ENCODE measurements at regions not wholly inside any gene's neighbourhood (a gene's known extent, or its start where the extent isn't known, plus 50 kb on each side); places are given as distances from the start of the nearest gene placed in this dataset.

DNA sequence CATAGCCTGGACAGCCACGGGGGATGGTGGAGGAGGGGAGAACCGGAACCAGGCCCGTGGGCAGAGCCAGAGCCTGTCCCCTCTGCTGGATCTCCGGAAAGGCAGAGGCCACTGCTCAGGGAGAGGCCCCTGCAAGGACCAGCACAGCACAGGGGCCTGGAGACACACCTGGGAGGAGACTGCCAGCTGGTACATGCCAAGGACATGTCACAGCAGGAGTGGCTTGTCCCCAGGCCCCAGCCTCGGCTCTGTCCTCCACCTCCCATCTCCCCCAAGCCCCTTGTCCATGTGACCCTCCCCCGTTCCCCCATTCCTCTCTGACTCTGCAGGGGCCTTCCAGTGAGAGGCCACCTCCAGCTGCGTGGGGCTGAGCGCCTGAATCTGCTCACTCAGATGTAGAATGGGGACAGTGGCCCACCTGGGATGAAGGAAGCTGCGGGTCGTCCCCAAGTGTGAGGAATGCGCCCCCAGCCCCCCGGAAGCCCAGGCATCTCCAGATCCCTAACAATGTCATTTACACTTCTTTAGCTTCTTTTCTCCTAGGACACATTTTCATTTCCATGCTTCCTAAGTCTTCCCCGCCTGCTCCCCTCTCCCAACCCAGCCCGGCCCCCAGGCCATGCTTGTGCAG lies 349.6 kb upstream of the IRX2 start:
- TF ChIP-seq, protein P1, sequence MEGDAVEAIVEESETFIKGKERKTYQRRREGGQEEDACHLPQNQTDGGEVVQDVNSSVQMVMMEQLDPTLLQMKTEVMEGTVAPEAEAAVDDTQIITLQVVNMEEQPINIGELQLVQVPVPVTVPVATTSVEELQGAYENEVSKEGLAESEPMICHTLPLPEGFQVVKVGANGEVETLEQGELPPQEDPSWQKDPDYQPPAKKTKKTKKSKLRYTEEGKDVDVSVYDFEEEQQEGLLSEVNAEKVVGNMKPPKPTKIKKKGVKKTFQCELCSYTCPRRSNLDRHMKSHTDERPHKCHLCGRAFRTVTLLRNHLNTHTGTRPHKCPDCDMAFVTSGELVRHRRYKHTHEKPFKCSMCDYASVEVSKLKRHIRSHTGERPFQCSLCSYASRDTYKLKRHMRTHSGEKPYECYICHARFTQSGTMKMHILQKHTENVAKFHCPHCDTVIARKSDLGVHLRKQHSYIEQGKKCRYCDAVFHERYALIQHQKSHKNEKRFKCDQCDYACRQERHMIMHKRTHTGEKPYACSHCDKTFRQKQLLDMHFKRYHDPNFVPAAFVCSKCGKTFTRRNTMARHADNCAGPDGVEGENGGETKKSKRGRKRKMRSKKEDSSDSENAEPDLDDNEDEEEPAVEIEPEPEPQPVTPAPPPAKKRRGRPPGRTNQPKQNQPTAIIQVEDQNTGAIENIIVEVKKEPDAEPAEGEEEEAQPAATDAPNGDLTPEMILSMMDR (IDR thresholded peaks at IDR 0.05; ENCODE audit: poor library complexity, severe bottlenecking) = no peak
- H3K27ac ChIP-seq (ENCODE audit: poor library complexity, severe bottlenecking) = no peak overlapping the region

DNA sequence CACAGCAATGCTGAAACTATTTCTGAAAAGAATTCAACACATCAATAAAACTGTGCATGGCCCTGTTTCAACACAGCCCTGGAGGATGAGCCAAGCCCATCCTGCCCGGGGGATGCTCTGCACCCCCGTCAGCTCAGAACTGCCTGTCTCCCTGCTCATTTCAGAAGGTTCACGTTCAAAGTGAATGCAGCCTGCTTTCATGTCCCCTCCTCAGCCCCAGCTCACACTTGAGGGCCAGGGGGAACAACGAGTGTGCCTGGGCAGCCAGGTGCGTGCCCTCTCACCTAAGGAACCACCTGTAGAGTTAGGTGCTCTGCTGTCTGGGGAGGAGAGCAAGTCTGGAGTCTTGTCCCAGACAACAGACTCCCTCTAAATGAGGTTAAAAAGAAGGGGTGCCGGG lies 348.5 kb upstream of the IRX2 start:
- Histone ChIP-seq H3K27ac (ENCODE audit: poor library complexity, severe bottlenecking) (no peak overlapping the region), H3K4me3 (ENCODE audit: severe bottlenecking) (no peak overlapping the region), H3K9me3 (ENCODE audit: severe bottlenecking) (peaks cover 12% of the 10 kb centered on the region), H3K36me3 (ENCODE audit: low read depth) (no peaks in the 10 kb centered on the region), H3K4me1 (ENCODE audit: insufficient read depth, poor library complexity, severe bottlenecking) (no peaks in the 10 kb centered on the region), H3K27me3 (ENCODE audit: insufficient read depth, poor library complexity, severe bottlenecking) (no peaks in the 10 kb centered on the region)
- DNase-seq (ENCODE audit: low spot score) (no peak), ATAC-seq (ENCODE audit: low read depth) (no peak)
- TF ChIP-seq, protein P1 (IDR thresholded peaks at IDR 0.05; ENCODE audit: poor library complexity, severe bottlenecking) = no peak

More for the DNA sequence above, 349.6 kb upstream of the IRX2 start:
- no peak for DNase-seq (ENCODE audit: low spot score)
- no peak overlapping the region for H3K4me3 ChIP-seq (ENCODE audit: severe bottlenecking)
- H3K27me3 ChIP-seq (ENCODE audit: insufficient read depth, poor library complexity, severe bottlenecking) = no peaks in the 10 kb centered on the region
- no peak for ATAC-seq (ENCODE audit: low read depth)
- peaks cover 12% of the 10 kb centered on the region for H3K9me3 ChIP-seq (ENCODE audit: severe bottlenecking)
- no peaks in the 10 kb centered on the region for H3K36me3 ChIP-seq (ENCODE audit: low read depth)
- H3K4me1 ChIP-seq (ENCODE audit: insufficient read depth, poor library complexity, severe bottlenecking) = no peaks in the 10 kb centered on the region

DNA sequence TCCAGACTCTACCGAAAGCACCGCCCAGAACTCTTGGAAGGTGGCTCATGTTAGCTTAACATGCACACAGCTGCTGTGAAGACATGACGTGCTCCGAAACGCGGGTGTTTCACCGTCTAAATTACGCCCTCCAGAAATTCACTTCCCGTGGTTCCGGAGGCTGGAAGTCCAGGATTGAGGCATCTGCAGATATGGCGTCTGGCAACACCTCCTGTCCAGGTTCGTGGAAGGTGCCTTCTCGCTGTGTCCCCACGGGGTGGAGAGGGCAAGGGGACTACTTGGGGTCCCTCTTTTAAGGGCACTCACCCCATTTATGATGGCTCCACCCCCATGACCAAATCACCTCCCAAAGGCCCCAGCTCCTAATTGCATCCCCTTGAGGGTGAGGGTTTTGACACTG lies 348.0 kb upstream of the IRX2 start:
- no peaks in the 10 kb centered on the region for H3K4me1 ChIP-seq (ENCODE audit: insufficient read depth, poor library complexity, severe bottlenecking)
- no peak overlapping the region for H3K4me3 ChIP-seq (ENCODE audit: severe bottlenecking)
- H3K9me3 ChIP-seq (ENCODE audit: severe bottlenecking) = peaks cover 12% of the 10 kb centered on the region
- DNase-seq (ENCODE audit: low spot score) (no peak), ATAC-seq (ENCODE audit: low read depth) (no peak)
- no peaks in the 10 kb centered on the region for H3K36me3 ChIP-seq (ENCODE audit: low read depth)
- TF ChIP-seq, protein P1 (IDR thresholded peaks at IDR 0.05; ENCODE audit: poor library complexity, severe bottlenecking) = no peak
- no peaks in the 10 kb centered on the region for H3K27me3 ChIP-seq (ENCODE audit: insufficient read depth, poor library complexity, severe bottlenecking)
- H3K27ac ChIP-seq (ENCODE audit: poor library complexity, severe bottlenecking) = no peak overlapping the region

DNA sequence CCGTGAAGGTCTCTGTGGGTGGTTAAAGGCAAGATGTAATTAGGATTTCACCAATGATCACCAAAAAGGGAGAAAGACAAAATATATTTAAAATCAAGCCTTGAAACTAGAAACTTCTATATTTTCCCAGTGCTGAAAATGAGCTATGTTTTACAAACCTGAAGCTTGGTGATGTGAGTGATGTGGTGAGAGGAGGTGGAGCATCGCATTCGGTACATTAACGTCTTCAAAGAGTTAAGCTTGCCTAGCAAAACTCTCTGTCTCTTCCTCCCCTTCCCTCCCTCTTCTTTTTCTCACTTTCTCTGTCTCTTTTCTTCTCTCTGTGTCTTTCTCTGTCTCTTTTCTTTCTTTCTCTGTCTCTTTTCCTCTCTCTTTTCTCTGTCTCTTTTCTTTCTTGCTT lies 347.3 kb upstream of the IRX2 start:
- Histone ChIP-seq H3K9me3 (ENCODE audit: severe bottlenecking) (peaks cover 12% of the 10 kb centered on the region), H3K27me3 (ENCODE audit: insufficient read depth, poor library complexity, severe bottlenecking) (no peaks in the 10 kb centered on the region), H3K27ac (ENCODE audit: poor library complexity, severe bottlenecking) (no peak overlapping the region), H3K4me1 (ENCODE audit: insufficient read depth, poor library complexity, severe bottlenecking) (no peaks in the 10 kb centered on the region), H3K36me3 (ENCODE audit: low read depth) (no peaks in the 10 kb centered on the region), H3K4me3 (ENCODE audit: severe bottlenecking) (no peak overlapping the region)
- TF ChIP-seq, protein P1 (IDR thresholded peaks at IDR 0.05; ENCODE audit: poor library complexity, severe bottlenecking) = no peak
- DNase-seq (ENCODE audit: low spot score) (no peak), ATAC-seq (ENCODE audit: low read depth) (no peak)

DNA sequence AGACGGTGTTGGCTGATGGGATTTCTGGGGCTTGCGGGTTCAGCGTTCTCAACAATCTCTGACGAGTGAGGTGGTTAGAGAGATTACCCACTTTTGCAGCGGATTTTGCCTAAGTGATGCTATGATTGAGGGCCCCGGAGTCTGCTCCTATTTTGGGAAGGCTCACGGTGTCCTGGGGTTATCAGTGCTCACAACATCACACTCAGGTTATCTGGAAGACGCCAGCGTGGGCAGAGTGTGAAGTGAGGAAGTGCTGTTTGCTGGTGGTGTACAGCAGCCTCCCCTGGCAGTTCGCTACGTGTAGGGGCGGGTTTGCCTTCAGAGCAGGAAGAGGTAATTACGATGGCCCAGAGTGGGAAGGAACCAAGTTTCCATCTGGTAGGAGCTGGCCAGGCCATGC lies 341.2 kb upstream of the IRX2 start:
- no peak for ATAC-seq (ENCODE audit: low read depth)

More for the DNA sequence above, 341.2 kb upstream of the IRX2 start:
- H3K27me3 ChIP-seq (ENCODE audit: insufficient read depth, poor library complexity, severe bottlenecking) = no peaks in the 10 kb centered on the region
- no peaks in the 10 kb centered on the region for H3K36me3 ChIP-seq (ENCODE audit: low read depth)
- no peak for DNase-seq (ENCODE audit: low spot score)
- no peak overlapping the region for H3K4me3 ChIP-seq (ENCODE audit: severe bottlenecking)
- no peaks in the 10 kb centered on the region for H3K4me1 ChIP-seq (ENCODE audit: insufficient read depth, poor library complexity, severe bottlenecking)
- H3K9me3 ChIP-seq (ENCODE audit: severe bottlenecking) = peaks cover 8% of the 10 kb centered on the region
- TF ChIP-seq, protein P1 (IDR thresholded peaks at IDR 0.05; ENCODE audit: poor library complexity, severe bottlenecking) = no peak
- no peak overlapping the region for H3K27ac ChIP-seq (ENCODE audit: poor library complexity, severe bottlenecking)

All from RWPE2 (cell line).